OCI-LY3 (cell line): ENCODE measurements at regions not wholly inside any gene's neighbourhood (a gene's known extent, or its start where the extent isn't known, plus 50 kb on each side); places are given as distances from the start of the nearest gene placed in this dataset.

Experiments
- H2AFZ ChIP-seq: fragments of 200-600, 300-600 bp; shearing (Covaris generic); 2 replicates; pipeline ENCODE4 v1.6.0; 2014; ENCODE audit warnings: antibody characterized with exemption, low read depth, low read length
- H3K27ac ChIP-seq: fragments of 200-600, 300-600 bp; sonication (generic); 2 replicates; pipeline ENCODE4 v1.5.1; 2014; ENCODE audit warnings: mild to moderate bottlenecking, low read length, moderate library complexity, mixed read lengths
- H3K27me3 ChIP-seq: fragments of 200-600, 300-600 bp; sonication (generic); 2 replicates; pipeline ENCODE4 v1.6.1; 2014; ENCODE audit warnings: low read depth, low read length, mixed read lengths
- H3K36me3 ChIP-seq: fragments of 200-600, 300-600 bp; sonication (generic); replicated peaks from 2 replicates; pipeline ENCODE3; 2014; ENCODE audit warnings: low read depth, low read length, mixed read lengths
- H3K4me1 ChIP-seq: fragments of 300-600, 200-600 bp; sonication (generic); 2 replicates; pipeline ENCODE4 v1.6.1; 2014; ENCODE audit warnings: low read length, mixed read lengths
- H3K4me2 ChIP-seq: fragments of 200-600, 300-600 bp; sonication (generic); 2 replicates; pipeline ENCODE4 v1.6.1; 2014; ENCODE audit warnings: low read length, mixed read lengths
- H3K4me3 ChIP-seq: fragments of 300-600, 200-600 bp; sonication (generic); 2 replicates; pipeline ENCODE4 v1.5.1; 2014; ENCODE audit warnings: antibody characterized with exemption, mild to moderate bottlenecking, low read length, moderate library complexity
- H3K79me2 ChIP-seq: fragments of 300-600, 200-600 bp; shearing (Covaris generic); 2 replicates; pipeline ENCODE4 v1.6.1; 2014; ENCODE audit warnings: mild to moderate bottlenecking, low read length, mixed read lengths
- H3K9ac ChIP-seq: fragments of 300-600, 200-600 bp; shearing (Covaris generic); 2 replicates; pipeline ENCODE4 v1.6.0; 2014; ENCODE audit warnings: mild to moderate bottlenecking, low read length, moderate library complexity
- H3K9me3 ChIP-seq: fragments of 200-600, 300-600 bp; shearing (Covaris generic); 2 replicates; pipeline ENCODE4 v1.6.1; 2014; ENCODE audit warnings: low read length, mixed read lengths; ENCODE audit not compliant: insufficient read depth
- H4K20me1 ChIP-seq: fragments of 200-600, 300-600 bp; sonication (generic); 2 replicates; pipeline ENCODE4 v1.6.1; 2016; ENCODE audit warnings: low read length, mixed read lengths; ENCODE audit not compliant: insufficient read depth
- CTCF ChIP-seq: fragments of 200-600, 300-600 bp; sonication (generic); IDR thresholded peaks from 2 replicates; pipeline ENCODE4 v1.5.1; 2014; ENCODE audit warnings: antibody characterized with exemption, low read length, low read depth
- EZH2phosphoT487 ChIP-seq: fragments of 200-600 bp; shearing (Covaris generic); IDR thresholded peaks from 2 replicates; pipeline ENCODE4 v1.6.1; 2018; ENCODE audit warnings: antibody characterized with exemption, mixed run types, low read depth

GRCh38 chr18:8538935-8539334, 70.3 kb upstream of the RAB12 start:
- Histone ChIP-seq H2AFZ (no peak overlapping the region), H3K9ac (no peak overlapping the region), H3K27ac (no peak overlapping the region), H3K36me3 (no peaks in the 10 kb centered on the region), H3K79me2 (no peaks in the 10 kb centered on the region), H4K20me1 (no peaks in the 10 kb centered on the region), H3K9me3 (no peaks in the 10 kb centered on the region), H3K4me3 (no peak overlapping the region), H3K4me1 (no peaks in the 10 kb centered on the region), H3K27me3 (no peaks in the 10 kb centered on the region), H3K4me2 (no peak overlapping the region)
- TF ChIP-seq EZH2phosphoT487 (no peak), CTCF (no peak)

DNA sequence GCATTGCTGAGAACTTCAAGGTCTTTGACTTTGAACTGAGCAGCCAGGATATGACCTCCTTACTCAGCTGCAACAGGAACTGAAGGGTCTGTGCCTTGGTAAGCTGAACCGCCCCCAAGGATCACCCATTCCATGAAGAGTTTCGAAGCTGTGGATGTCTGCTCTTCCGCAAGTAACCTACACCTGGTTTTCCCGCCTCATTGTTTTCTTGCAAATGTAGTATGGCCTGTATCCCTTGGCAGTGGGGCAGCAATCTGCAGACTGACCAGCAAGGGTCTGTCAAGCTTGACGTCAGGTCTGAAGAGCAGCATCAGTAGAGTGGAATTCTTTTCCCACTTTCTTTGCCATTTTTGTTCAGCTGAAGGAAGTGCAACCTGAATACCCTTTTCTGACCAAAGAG, 62.6 kb upstream of the RAB12 start:
- TF ChIP-seq EZH2phosphoT487 (no peak), CTCF (no peak)
- Histone ChIP-seq H3K9me3 (no peaks in the 10 kb centered on the region), H3K9ac (no peak overlapping the region), H4K20me1 (no peaks in the 10 kb centered on the region), H3K79me2 (no peaks in the 10 kb centered on the region), H3K27ac (no peak overlapping the region), H3K27me3 (peaks cover 22% of the 10 kb centered on the region), H3K4me1 (peaks cover 9% of the 10 kb centered on the region), H3K4me2 (no peak overlapping the region), H2AFZ (no peak overlapping the region), H3K4me3 (no peak overlapping the region), H3K36me3 (no peaks in the 10 kb centered on the region)

DNA sequence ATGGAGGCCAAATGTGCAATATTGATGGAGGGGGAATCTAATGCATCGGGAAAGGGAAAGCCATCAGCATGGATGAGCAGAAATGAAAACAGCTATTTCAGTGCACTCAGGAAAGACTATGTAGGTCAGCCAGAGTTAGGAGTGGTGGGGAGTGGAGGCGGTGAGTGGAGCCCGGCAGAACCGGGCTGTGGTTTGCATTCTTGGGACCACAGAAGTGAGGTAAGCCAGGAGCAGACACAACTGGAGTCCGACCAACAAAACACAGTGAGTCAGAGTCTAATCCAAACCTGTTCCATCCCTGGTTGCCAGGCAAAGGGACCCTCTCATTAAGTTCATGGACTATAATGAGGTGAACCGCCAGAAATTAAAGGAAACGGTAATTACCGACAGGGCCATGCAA, 61.1 kb upstream of the RAB12 start:
- H3K36me3 ChIP-seq: no peaks in the 10 kb centered on the region
- H3K27ac ChIP-seq: no peak overlapping the region
- no peaks in the 10 kb centered on the region for H3K79me2 ChIP-seq
- no peak overlapping the region for H3K9ac ChIP-seq
- no peak overlapping the region for H3K4me3 ChIP-seq
- TF ChIP-seq EZH2phosphoT487 (no peak), CTCF (no peak)
- no peak overlapping the region for H3K4me2 ChIP-seq
- peaks cover 9% of the 10 kb centered on the region for H3K4me1 ChIP-seq
- no peak overlapping the region for H2AFZ ChIP-seq
- H3K27me3 ChIP-seq: peaks cover 22% of the 10 kb centered on the region
- no peaks in the 10 kb centered on the region for H4K20me1 ChIP-seq
- no peaks in the 10 kb centered on the region for H3K9me3 ChIP-seq

DNA sequence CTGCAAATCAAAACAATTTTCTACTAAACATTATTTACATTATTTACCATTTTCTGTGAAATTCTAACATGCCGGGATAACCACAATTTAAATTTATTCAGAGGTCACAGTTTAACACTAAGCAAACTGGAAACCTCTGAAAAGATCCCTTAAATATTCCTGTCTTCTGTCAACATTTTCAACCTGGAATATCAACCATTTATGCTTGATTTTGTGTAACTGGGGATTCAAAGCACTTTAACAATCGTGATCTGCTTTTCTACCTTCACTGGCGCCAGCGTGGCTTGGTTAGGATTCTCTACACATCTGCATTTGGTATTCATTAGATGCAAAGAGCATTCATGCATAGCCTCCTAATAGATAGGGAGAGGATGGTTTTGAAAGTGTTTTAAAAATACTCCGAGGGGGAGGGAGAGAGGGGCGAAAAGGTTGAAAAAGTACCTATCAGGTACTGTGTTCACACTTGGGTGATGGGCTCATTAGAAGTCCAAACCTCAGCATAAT, 59.9 kb upstream of the RAB12 start:
- Histone ChIP-seq H3K9ac (no peak overlapping the region), H3K27me3 (peaks cover 22% of the 10 kb centered on the region), H2AFZ (no peak overlapping the region), H3K4me2 (no peak overlapping the region), H3K9me3 (no peaks in the 10 kb centered on the region), H3K79me2 (no peaks in the 10 kb centered on the region), H4K20me1 (no peaks in the 10 kb centered on the region), H3K36me3 (no peaks in the 10 kb centered on the region), H3K4me1 (peaks cover 9% of the 10 kb centered on the region), H3K4me3 (no peak overlapping the region), H3K27ac (no peak overlapping the region)
- TF ChIP-seq EZH2phosphoT487: no peak
- TF ChIP-seq CTCF: no peak
